SK-N-SH treated with all-trans-retinoic acid at 6 μM for 48 hours (cell line): ENCODE measurements at regions not wholly inside any gene's neighbourhood (a gene's known extent, or its start where the extent isn't known, plus 50 kb on each side); places are given as distances from the start of the nearest gene placed in this dataset.

Source experiments
- ATAC-seq: fragments of 200-7000 bp; cut with Tn5 transposase; 3 replicates; pipeline ENCODE4 v1.9.1; 2020; ENCODE audit warnings: mild to moderate bottlenecking, moderate library complexity
- ARNTL ChIP-seq: fragments of 450-650 bp; formaldehyde crosslinking; IDR thresholded peaks from 2 replicates; pipeline ENCODE4 v1.5.0; 2020; ENCODE audit warnings: low read depth, mild to moderate bottlenecking, moderate library complexity, borderline replicate concordance
- BACH2 ChIP-seq: fragments of 250-450 bp; sonication (Bioruptor Pico); IDR thresholded peaks from 2 replicates; pipeline ENCODE4 v1.9.0; 2021; ENCODE audit warnings: mild to moderate bottlenecking, borderline replicate concordance
- CSDC2 ChIP-seq: fragments of 250-450 bp; sonication (Bioruptor Pico); IDR thresholded peaks from 2 replicates; pipeline ENCODE4 v1.5.0; 2020; ENCODE audit warnings: mild to moderate bottlenecking, moderate library complexity
- CSRNP3 ChIP-seq: fragments of 250-450 bp; sonication (Bioruptor Pico); IDR thresholded peaks from 2 replicates; pipeline ENCODE4 v1.5.1; 2021; ENCODE audit warnings: mild to moderate bottlenecking, moderate library complexity
- ESRRG ChIP-seq: fragments of 250-450 bp; sonication (Bioruptor Pico); IDR thresholded peaks from 2 replicates; pipeline ENCODE4 v1.6.1; 2021; ENCODE audit warnings: mild to moderate bottlenecking
- GLIS3 ChIP-seq: fragments of 250-450 bp; sonication (Bioruptor Pico); IDR thresholded peaks from 2 replicates; pipeline ENCODE4 v1.5.0; 2020; ENCODE audit warnings: mild to moderate bottlenecking, moderate library complexity
- ISL1 ChIP-seq: fragments of 250-450 bp; sonication (Bioruptor Pico); IDR thresholded peaks from 2 replicates; pipeline ENCODE4 v2.1.2; 2022; ENCODE audit warnings: mild to moderate bottlenecking, moderate library complexity
- OSR1 ChIP-seq: fragments of 250-450 bp; sonication (Bioruptor Pico); IDR thresholded peaks from 2 replicates; pipeline ENCODE4 v1.8.0; 2022; ENCODE audit warnings: moderate library complexity, mild to moderate bottlenecking, inconsistent platforms
- PPARA ChIP-seq: fragments of 250-450 bp; sonication (Bioruptor Pico); IDR thresholded peaks from 2 replicates; pipeline ENCODE4 v1.5.0; 2020; ENCODE audit warnings: mild to moderate bottlenecking, borderline replicate concordance
- RARB ChIP-seq: fragments of 250-450 bp; sonication (Bioruptor Pico); IDR thresholded peaks from 2 replicates; pipeline ENCODE4 v1.8.0; 2021; ENCODE audit warnings: mild to moderate bottlenecking, moderate library complexity
- SNAI2 ChIP-seq: fragments of 250-450 bp; sonication (Bioruptor Pico); IDR thresholded peaks from 2 replicates; pipeline ENCODE4 v1.5.0; 2020; ENCODE audit warnings: mild to moderate bottlenecking, moderate library complexity
- TOX ChIP-seq: fragments of 250-450 bp; sonication (Bioruptor Pico); IDR thresholded peaks from 2 replicates; pipeline ENCODE4 v1.8.0; 2021; ENCODE audit warnings: mild to moderate bottlenecking, moderate library complexity, borderline replicate concordance
- TSHZ2 ChIP-seq: fragments of 250-450 bp; sonication (Bioruptor Pico); IDR thresholded peaks from 2 replicates; pipeline ENCODE4 v1.5.0; 2020; ENCODE audit warnings: mild to moderate bottlenecking, moderate library complexity
- ZC3H10 ChIP-seq: fragments of 250-450 bp; sonication (Bioruptor Pico); IDR thresholded peaks from 2 replicates; pipeline ENCODE4 v1.5.1; 2021; ENCODE audit warnings: mild to moderate bottlenecking, moderate library complexity
- ZFP3 ChIP-seq: fragments of 250-450 bp; sonication (Bioruptor Pico); IDR thresholded peaks from 2 replicates; pipeline ENCODE4 v1.5.0; 2020; ENCODE audit warnings: mild to moderate bottlenecking, moderate library complexity
- ZFP30 ChIP-seq: fragments of 450-650 bp; formaldehyde crosslinking; IDR thresholded peaks from 2 replicates; pipeline ENCODE4 v1.5.0; 2022; ENCODE audit warnings: mild to moderate bottlenecking, moderate library complexity
- ZNF565 ChIP-seq: fragments of 450-650 bp; formaldehyde crosslinking; conservative IDR thresholded peaks from 2 replicates; pipeline ENCODE4 v1.5.0; 2020; ENCODE audit warnings: low read depth, mild to moderate bottlenecking, moderate library complexity
- ZNF8 ChIP-seq: fragments of 450-650 bp; formaldehyde crosslinking; IDR thresholded peaks from 2 replicates; pipeline ENCODE4 v1.5.0; 2020; ENCODE audit warnings: mild to moderate bottlenecking, moderate library complexity
- TF ChIP-seq, protein P1 (sequence below): fragments of 250-450 bp; sonication (Bioruptor Pico); IDR thresholded peaks from 2 replicates; pipeline ENCODE4 v1.8.0; 2020; ENCODE audit warnings: mild to moderate bottlenecking, moderate library complexity, borderline replicate concordance
- TF ChIP-seq, protein P2 (sequence below): fragments of 250-450 bp; sonication (Bioruptor Pico); IDR thresholded peaks from 2 replicates; pipeline ENCODE4 v1.8.0; 2021; ENCODE audit warnings: low read depth, mild to moderate bottlenecking, moderate library complexity, borderline replicate concordance
- TF ChIP-seq, protein P3 (sequence below): fragments of 250-450 bp; sonication (Bioruptor Pico); IDR thresholded peaks from 2 replicates; pipeline ENCODE4 v1.5.1; 2020; ENCODE audit warnings: low read depth, mild to moderate bottlenecking, moderate library complexity

GRCh38 chr17:79169861-79170260 lies 95.2 kb downstream of the ENGASE start:
- TF ChIP-seq SNAI2 (CRISPR knock-in tag) (no peak), ARNTL (CRISPR knock-in tag) (no peak), CSDC2 (no peak), ZNF565 (CRISPR knock-in tag) (no peak), CSRNP3 (CRISPR knock-in tag) (no peak), BACH2 (CRISPR knock-in tag) (no peak), ZC3H10 (CRISPR knock-in tag) (no peak), PPARA (CRISPR knock-in tag) (no peak), ESRRG (CRISPR knock-in tag) (no peak), ZFP30 (CRISPR knock-in tag) (no peak), ZFP3 (CRISPR knock-in tag) (no peak), RARB (CRISPR knock-in tag) (no peak), GLIS3 (CRISPR knock-in tag) (no peak)
- TF ChIP-seq, protein P1, sequence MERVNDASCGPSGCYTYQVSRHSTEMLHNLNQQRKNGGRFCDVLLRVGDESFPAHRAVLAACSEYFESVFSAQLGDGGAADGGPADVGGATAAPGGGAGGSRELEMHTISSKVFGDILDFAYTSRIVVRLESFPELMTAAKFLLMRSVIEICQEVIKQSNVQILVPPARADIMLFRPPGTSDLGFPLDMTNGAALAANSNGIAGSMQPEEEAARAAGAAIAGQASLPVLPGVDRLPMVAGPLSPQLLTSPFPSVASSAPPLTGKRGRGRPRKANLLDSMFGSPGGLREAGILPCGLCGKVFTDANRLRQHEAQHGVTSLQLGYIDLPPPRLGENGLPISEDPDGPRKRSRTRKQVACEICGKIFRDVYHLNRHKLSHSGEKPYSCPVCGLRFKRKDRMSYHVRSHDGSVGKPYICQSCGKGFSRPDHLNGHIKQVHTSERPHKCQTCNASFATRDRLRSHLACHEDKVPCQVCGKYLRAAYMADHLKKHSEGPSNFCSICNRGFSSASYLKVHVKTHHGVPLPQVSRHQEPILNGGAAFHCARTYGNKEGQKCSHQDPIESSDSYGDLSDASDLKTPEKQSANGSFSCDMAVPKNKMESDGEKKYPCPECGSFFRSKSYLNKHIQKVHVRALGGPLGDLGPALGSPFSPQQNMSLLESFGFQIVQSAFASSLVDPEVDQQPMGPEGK (CRISPR knock-in tag) = no peak
- TF ChIP-seq, protein P2, sequence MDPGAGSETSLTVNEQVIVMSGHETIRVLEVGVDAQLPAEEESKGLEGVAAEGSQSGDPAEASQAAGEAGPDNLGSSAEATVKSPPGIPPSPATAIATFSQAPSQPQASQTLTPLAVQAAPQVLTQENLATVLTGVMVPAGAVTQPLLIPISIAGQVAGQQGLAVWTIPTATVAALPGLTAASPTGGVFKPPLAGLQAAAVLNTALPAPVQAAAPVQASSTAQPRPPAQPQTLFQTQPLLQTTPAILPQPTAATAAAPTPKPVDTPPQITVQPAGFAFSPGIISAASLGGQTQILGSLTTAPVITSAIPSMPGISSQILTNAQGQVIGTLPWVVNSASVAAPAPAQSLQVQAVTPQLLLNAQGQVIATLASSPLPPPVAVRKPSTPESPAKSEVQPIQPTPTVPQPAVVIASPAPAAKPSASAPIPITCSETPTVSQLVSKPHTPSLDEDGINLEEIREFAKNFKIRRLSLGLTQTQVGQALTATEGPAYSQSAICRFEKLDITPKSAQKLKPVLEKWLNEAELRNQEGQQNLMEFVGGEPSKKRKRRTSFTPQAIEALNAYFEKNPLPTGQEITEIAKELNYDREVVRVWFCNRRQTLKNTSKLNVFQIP (CRISPR knock-in tag) = no peak
- TF ChIP-seq, protein P3, sequence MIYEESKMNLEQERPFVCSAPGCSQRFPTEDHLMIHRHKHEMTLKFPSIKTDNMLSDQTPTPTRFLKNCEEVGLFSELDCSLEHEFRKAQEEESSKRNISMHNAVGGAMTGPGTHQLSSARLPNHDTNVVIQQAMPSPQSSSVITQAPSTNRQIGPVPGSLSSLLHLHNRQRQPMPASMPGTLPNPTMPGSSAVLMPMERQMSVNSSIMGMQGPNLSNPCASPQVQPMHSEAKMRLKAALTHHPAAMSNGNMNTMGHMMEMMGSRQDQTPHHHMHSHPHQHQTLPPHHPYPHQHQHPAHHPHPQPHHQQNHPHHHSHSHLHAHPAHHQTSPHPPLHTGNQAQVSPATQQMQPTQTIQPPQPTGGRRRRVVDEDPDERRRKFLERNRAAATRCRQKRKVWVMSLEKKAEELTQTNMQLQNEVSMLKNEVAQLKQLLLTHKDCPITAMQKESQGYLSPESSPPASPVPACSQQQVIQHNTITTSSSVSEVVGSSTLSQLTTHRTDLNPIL (CRISPR knock-in tag) = no peak
- no peak for ATAC-seq

- no peak for ATAC-seq
- no peak for TF ChIP-seq ZC3H10 (CRISPR knock-in tag)
- no peak for TF ChIP-seq ZFP3 (CRISPR knock-in tag)
- TF ChIP-seq ESRRG (CRISPR knock-in tag) = no peak
- TF ChIP-seq ZFP30 (CRISPR knock-in tag) = no peak
- TF ChIP-seq ISL1 (CRISPR knock-in tag) = no peak
- TF ChIP-seq PPARA (CRISPR knock-in tag) = no peak
- no peak for TF ChIP-seq TOX
- no peak for TF ChIP-seq CSDC2
- TF ChIP-seq TSHZ2 = no peak
- TF ChIP-seq CSRNP3 (CRISPR knock-in tag) = no peak
- TF ChIP-seq ARNTL (CRISPR knock-in tag) = no peak
- TF ChIP-seq RARB (CRISPR knock-in tag) = no peak
- TF ChIP-seq, protein P3 (CRISPR knock-in tag) = no peak
- TF ChIP-seq OSR1 (CRISPR knock-in tag) = no peak
- no peak for TF ChIP-seq GLIS3 (CRISPR knock-in tag)
- TF ChIP-seq, protein P1 (CRISPR knock-in tag) = no peak
- no peak for TF ChIP-seq ZNF8 (CRISPR knock-in tag)
- TF ChIP-seq, all 23 proteins: peak for 0
Measured at GRCh38 chr17:79169366-79169765, 94.7 kb downstream of the ENGASE start.
